Dendritic cell treated with granulocyte-macrophage colony-stimulating factor and Interleukin-4, amounts not matched to agents 40 ng/mL and 50 ng/mL, for 4 days (primary cell): ENCODE measurements at regions not wholly inside any gene's neighbourhood (a gene's known extent, or its start where the extent isn't known, plus 50 kb on each side); places are given as distances from the start of the nearest gene placed in this dataset.

Experiments used
- H3K27ac Mint-ChIP-seq: one replicate; pipeline ENCODE4 v1.8.0; 2022; ENCODE audit warnings: mild to moderate bottlenecking, mixed read lengths
- H3K27me3 Mint-ChIP-seq: one replicate; pipeline ENCODE4 v1.8.0; 2022; ENCODE audit warnings: mild to moderate bottlenecking, mixed read lengths
- H3K36me3 Mint-ChIP-seq: one replicate; pipeline ENCODE4 v1.8.0; 2022; ENCODE audit warnings: low read depth, mixed read lengths
- H3K4me1 Mint-ChIP-seq: one replicate; pipeline ENCODE4 v1.8.0; 2022; ENCODE audit warnings: low read depth, mixed read lengths
- H3K4me3 Mint-ChIP-seq: one replicate; pipeline ENCODE4 v1.8.0; 2022; ENCODE audit warnings: mild to moderate bottlenecking, moderate library complexity, mixed read lengths
- H3K9me3 Mint-ChIP-seq: one replicate; pipeline ENCODE4 v1.8.0; 2022; ENCODE audit warnings: mixed read lengths
- intact Hi-C: fragments of 100-400 bp; cut with micrococcal nuclease; formaldehyde crosslinking; loops from one replicate; pipeline ENCODE4 v1.15.0; 2022

DNA sequence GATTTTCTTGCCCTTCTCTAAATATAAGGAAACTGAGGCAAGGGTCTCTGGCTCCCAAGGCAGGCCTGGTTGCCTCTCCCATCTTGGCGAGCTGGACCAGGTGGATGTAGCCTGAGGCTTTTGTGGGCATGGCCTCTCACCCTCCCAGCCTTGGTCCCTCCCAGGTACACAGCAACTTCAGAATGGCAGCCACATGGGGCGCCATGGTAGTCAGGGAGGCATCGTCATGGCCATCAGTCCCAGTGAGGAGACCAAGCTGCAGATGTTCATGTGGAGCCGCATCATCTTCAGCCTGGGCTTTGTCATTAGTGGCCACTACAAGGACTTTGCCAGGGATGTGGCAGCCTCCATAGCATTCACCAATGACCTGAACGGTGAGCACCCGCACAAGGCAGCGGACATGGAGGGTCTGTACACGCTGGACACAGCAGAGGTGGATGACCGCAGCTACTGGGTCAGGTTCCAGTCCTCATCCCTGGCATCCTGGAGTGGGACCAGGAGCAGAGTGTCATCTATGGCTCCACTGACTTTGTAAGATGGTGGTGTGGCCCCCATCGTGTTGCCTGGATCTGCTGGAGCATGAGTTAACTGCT lies 165.8 kb upstream of the ZNF267 start:
- peaks cover 15% of the 10 kb centered on the region for H3K27me3 Mint-ChIP-seq
- H3K4me1 Mint-ChIP-seq = no peaks in the 10 kb centered on the region
- H3K27ac Mint-ChIP-seq = no peak overlapping the region
- intact Hi-C loops = no loop called here
- H3K9me3 Mint-ChIP-seq = peaks cover 9% of the 10 kb centered on the region
- H3K36me3 Mint-ChIP-seq = no peaks in the 10 kb centered on the region
- no peak overlapping the region for H3K4me3 Mint-ChIP-seq

DNA sequence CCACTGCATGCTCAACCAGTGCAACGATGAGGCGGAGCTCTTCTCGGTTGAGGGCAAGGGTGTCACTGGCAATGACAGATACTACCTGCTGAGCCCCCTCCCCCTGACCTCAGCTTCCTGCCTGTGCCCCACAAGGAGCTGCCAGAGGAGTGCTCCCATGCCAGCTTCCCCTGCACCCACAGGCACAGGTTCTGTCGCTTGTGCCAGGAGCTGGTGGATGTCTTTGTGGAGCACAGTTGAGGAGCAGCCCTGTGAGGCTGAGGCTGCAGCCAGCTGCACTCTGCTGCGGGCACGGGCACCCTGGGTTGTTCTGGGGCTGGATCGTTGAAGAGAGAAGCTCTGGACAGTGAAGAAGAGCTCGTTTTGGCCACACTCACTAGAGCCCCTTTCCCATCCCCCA lies 165.3 kb upstream of the ZNF267 start:
- intact Hi-C loops = no loop called here
- no peaks in the 10 kb centered on the region for H3K4me1 Mint-ChIP-seq
- H3K9me3 Mint-ChIP-seq = peaks cover 9% of the 10 kb centered on the region
- H3K27ac Mint-ChIP-seq = no peak overlapping the region
- peaks cover 5% of the 10 kb centered on the region for H3K36me3 Mint-ChIP-seq
- no peak overlapping the region for H3K4me3 Mint-ChIP-seq
- peaks cover 11% of the 10 kb centered on the region for H3K27me3 Mint-ChIP-seq

DNA sequence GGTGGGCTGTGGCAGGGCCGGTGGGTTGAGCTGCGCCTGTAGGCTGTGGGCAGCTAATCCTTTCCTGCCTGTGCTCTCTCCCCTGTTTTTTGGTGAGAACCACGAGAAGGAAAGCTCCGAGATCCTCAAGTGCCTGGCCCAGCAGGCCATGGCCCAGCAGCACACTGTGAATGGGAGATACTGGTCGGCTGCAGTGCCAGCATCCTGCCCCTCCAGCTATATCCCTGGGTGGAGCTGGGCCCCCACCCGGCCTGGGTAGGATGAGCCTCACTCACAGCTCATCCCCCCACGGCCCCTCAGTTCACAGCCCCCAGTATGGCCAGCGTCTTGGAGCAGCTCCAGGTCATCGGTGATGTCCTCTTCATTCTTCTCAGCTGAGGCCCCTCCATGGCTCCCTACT lies 164.4 kb upstream of the ZNF267 start:
- Mint-ChIP-seq H3K4me1 (peaks cover 2% of the 10 kb centered on the region), H3K4me3 (no peak overlapping the region), H3K27me3 (peaks cover 6% of the 10 kb centered on the region), H3K36me3 (peaks cover 10% of the 10 kb centered on the region), H3K9me3 (peaks cover 11% of the 10 kb centered on the region), H3K27ac (no peak overlapping the region)
- intact Hi-C loops = no loop called here

DNA sequence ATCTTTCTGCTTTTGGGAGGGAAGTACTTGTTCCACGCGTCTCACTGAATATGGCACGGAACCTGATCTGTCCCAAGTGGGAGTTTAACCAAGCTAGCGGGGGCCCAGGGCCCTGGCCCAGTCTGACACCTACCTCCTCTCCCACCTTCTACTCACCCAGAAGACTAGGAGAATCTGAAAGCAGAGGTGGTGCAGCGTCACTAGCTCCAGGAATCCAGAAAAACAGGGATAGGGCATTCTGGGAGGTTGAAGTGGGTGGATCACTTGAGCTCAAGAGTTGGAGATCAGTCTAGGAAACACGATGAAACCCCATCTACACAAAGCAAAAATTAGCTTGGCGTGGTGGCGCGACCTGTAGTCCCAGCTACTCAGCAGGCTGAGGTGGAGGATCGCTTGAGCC lies 163.5 kb upstream of the ZNF267 start:
- peaks cover 19% of the 10 kb centered on the region for H3K36me3 Mint-ChIP-seq
- H3K4me1 Mint-ChIP-seq = peaks cover 12% of the 10 kb centered on the region
- H3K9me3 Mint-ChIP-seq = peaks cover 21% of the 10 kb centered on the region
- H3K27ac Mint-ChIP-seq = no peak overlapping the region
- H3K4me3 Mint-ChIP-seq = no peak overlapping the region
- intact Hi-C loops = no loop called here
- H3K27me3 Mint-ChIP-seq = peaks cover 4% of the 10 kb centered on the region

DNA sequence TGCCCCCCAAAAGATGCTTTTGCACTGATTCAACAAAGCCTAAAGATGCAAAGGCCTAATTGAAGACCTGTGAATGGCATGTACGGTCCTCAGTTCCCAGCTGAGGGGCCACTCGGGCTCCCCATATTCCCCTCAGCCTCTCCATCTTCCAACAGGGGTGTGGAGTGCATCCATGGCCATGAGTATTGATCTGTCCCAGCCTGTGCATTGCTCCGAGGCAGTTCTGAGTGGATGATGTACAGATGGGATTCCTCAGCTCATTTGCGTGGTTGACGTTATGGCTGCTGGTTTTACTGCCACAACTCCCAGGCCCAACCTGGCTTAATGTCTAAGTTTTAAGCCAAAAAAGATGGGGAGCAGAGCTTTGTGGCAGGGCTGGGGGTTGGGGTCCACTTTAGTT lies 162.7 kb upstream of the ZNF267 start:
- H3K27ac Mint-ChIP-seq = no peak overlapping the region
- peaks cover 27% of the 10 kb centered on the region for H3K36me3 Mint-ChIP-seq
- peaks cover 4% of the 10 kb centered on the region for H3K27me3 Mint-ChIP-seq
- H3K4me1 Mint-ChIP-seq = peaks cover 19% of the 10 kb centered on the region
- intact Hi-C loops = no loop called here
- H3K9me3 Mint-ChIP-seq = peaks cover 28% of the 10 kb centered on the region
- H3K4me3 Mint-ChIP-seq = no peak overlapping the region

DNA sequence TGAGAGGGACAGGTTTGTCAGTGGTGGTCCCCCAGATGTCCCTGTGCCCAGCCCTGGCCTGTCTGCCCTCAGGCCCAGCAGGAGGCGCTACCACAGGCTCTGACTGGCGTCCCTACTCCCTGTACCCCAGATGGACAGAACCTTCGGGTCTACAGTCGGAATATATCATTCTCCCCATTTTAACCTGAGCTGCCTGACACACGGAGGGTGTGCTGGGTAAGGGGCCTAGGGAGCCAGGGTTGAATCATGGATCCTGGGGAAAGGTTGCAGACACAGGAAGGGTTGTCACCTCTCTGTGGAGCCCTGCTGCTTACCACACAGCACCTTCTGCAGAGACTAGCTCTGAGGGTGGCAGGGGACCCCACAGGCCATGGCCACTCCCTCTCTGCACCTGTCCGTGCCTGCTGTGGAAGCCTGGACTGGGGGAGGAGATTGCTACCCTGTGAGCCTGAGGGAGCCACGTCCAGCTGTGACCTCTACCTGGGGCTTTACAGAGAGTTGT lies 162.2 kb upstream of the ZNF267 start:
- Mint-ChIP-seq H3K4me1 (peaks cover 24% of the 10 kb centered on the region), H3K27ac (no peak overlapping the region), H3K36me3 (peaks cover 32% of the 10 kb centered on the region), H3K27me3 (peaks cover 4% of the 10 kb centered on the region), H3K4me3 (no peak overlapping the region), H3K9me3 (peaks cover 33% of the 10 kb centered on the region)
- intact Hi-C loops = no loop called here

DNA sequence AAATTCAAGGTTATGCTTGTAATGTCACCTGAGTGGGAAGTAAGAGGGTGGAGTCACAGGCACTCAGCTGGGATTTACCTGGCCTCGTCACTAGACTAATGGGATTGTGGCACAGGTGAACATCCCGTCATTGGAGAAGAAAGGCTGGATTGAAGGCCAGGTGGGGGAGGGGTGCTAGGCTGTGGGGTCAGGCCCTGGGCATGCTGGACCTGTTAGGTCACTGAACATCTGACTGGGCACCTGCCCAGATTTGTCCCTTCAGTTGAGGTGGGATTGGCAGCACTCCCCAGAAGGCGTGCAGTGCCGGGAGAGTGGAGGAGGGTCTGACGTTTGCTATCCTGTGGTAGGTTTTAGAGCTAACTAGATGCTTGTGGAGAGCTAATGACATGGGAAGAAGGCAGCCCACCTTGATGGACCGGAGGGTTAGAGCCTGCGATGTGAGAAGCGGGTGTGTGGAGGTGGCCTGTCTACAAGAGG lies 161.5 kb upstream of the ZNF267 start:
- no peak overlapping the region for H3K4me3 Mint-ChIP-seq
- peaks cover 25% of the 10 kb centered on the region for H3K4me1 Mint-ChIP-seq

DNA sequence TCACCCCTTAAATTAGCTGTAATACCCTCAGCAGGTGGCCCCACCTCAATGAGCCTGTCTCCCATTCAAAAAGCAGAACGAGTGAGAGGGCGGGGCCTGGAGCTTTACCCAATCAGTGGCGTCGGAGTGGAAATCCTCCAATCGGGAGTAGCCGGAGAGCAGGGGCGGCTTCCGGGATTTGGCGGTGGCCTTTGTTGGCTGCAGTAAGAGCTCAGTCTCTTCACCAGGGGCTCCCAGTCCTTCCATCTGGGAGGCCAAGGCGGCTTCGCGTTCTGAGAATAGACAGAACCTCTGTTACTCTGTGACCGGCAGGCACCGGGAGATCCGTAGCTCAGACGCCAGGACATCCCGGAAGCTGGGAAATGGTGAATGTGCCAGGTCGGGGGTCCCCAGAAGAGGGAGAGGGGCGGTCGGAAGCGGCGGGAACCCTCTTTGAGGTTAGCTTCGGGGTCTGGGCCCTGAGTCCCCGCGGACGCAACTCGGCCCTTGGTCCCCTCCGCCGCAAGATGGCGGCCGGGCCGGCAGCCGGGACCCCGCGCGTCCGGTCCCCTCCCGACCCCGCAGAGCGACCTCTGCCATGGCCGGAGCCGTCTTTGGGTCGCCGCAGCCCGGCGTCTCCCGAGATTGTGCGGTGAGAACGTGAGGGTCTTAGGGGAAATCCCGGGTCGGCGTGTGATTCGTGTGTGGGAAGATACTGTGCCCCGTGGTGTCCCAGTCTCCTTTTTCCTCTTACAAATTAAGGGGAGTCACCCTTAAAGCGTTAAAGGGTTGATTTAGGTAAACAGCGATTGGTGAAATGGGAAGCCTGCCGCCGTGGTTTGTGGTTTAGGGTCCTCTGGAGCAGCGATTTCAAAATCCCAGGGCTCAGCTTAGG lies 160.3 kb upstream of the ZNF267 start:
- Mint-ChIP-seq H3K36me3 (peaks cover 50% of the 10 kb centered on the region), H3K9me3 (peaks cover 46% of the 10 kb centered on the region), H3K27ac (peak overlapping the region; percentile 99), H3K4me1 (peaks cover 25% of the 10 kb centered on the region), H3K27me3 (peaks cover 4% of the 10 kb centered on the region), H3K4me3 (peak overlapping the region; percentile 98)
- intact Hi-C loops = no loop called here

More for the DNA sequence above, 161.5 kb upstream of the ZNF267 start:
- Mint-ChIP-seq H3K9me3 (peaks cover 38% of the 10 kb centered on the region), H3K36me3 (peaks cover 38% of the 10 kb centered on the region), H3K27ac (no peak overlapping the region), H3K27me3 (peaks cover 4% of the 10 kb centered on the region)
- intact Hi-C loops = loop anchor here (1.0 kb wide), 1 partner anchor 19 kb away; no protein-coding TSS in a partner anchor

DNA sequence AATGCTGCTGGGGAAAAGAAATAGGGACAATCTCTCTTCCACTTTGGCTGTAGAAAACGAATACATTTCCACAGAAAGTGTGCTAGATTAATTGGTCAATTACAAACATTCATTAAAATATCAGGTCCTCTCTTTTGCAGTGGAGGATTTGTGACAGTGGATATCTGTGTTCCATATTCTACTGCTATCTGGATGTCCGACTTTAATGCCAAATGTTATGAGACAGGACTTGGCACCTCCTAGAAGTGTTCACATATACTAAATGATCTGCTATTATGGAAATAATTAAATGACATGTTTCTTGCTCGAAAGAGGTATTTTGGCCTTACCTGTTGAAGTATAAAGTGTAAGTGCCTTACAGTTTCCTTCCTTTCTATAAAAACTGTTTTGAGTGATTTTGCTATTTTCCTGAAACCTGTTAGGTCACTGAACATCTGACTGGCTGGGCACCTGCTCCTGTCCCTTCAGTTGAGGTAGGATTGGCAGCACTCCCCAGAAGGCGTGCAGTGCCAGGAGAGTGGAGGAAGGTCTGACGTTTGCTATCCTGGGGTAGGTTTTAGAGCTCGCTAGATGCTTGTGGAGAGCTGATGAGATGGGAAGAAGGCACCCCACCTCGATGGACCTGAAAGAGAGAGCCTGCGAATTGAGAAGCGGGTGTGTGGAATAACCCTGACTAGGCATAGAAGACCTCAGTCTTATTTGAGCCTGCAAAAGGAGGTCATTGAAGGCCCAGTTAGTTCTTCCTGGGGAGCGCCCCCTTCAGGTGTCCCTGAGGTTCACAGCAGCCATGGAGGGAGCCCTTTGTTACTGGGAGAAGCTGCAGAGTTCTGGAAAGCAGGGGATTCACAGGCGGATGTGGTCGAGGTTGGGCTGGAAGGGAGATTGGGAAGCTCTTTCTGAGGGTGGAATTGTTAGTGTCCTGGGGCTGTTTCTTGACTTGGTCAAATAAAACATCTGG lies 159.4 kb upstream of the ZNF267 start:
- Mint-ChIP-seq H3K27ac (peak overlapping the region; percentile 99), H3K9me3 (peaks cover 51% of the 10 kb centered on the region), H3K27me3 (peaks cover 4% of the 10 kb centered on the region), H3K4me1 (peaks cover 25% of the 10 kb centered on the region), H3K36me3 (peaks cover 59% of the 10 kb centered on the region), H3K4me3 (peak overlapping the region; percentile 98)
- intact Hi-C loops = no loop called here

DNA sequence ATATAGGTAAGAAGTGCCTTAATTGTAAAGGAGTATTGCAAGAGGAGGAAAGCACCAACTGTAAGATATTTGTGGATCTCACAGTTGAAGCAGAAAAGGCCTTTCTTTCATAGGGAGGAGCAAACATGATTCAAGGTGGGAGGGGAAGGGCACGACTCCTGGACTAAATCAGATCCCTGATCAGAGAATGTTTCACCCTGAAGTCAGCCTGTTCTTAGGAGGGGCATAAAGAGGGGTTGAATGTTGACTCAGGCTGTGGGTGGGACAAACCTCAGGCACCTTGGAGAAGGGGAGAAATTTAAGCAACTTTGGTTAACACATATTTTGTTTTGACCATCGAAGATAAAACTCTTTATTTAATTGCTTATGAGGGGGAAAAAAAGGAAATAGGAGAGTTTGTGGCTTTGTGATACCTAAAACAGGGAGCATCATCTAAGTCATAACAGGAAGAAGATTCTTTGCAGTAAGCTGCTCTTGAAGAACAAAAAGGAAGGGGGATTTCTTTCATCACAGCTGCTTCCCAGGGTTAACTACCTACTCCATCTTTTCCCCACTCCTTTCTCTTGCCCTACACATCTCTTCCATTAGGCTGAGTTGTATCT lies 158.6 kb upstream of the ZNF267 start:
- Mint-ChIP-seq H3K4me1 (peaks cover 25% of the 10 kb centered on the region), H3K27ac (peak overlapping the region; percentile 99), H3K27me3 (peaks cover 4% of the 10 kb centered on the region), H3K4me3 (peak overlapping the region; percentile 4), H3K36me3 (peaks cover 63% of the 10 kb centered on the region), H3K9me3 (peaks cover 58% of the 10 kb centered on the region)
- intact Hi-C loops = no loop called here

DNA sequence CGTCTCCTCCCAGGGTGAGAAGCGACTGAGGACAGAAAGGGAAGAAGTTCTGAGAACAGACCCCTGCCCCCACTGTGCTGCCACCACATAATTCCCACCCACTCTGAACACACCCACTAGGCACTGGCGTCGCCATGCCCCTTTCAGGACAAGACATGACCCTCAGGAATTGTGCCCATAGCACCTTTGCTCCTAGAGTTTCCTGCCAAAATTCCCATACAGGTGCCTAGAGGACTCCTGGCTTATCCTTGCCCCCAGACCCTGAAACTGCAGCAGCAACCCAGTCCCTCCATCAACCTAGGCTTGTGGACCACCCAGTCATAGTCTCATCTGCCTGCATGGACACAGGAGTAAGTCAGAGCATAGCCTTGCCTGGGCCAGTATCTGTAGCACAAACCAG lies 157.7 kb upstream of the ZNF267 start:
- no peak overlapping the region for H3K4me3 Mint-ChIP-seq
- peaks cover 67% of the 10 kb centered on the region for H3K9me3 Mint-ChIP-seq
- H3K27me3 Mint-ChIP-seq = peaks cover 4% of the 10 kb centered on the region
- H3K4me1 Mint-ChIP-seq = peaks cover 25% of the 10 kb centered on the region
- no peak overlapping the region for H3K27ac Mint-ChIP-seq
- intact Hi-C loops = no loop called here
- peaks cover 69% of the 10 kb centered on the region for H3K36me3 Mint-ChIP-seq

DNA sequence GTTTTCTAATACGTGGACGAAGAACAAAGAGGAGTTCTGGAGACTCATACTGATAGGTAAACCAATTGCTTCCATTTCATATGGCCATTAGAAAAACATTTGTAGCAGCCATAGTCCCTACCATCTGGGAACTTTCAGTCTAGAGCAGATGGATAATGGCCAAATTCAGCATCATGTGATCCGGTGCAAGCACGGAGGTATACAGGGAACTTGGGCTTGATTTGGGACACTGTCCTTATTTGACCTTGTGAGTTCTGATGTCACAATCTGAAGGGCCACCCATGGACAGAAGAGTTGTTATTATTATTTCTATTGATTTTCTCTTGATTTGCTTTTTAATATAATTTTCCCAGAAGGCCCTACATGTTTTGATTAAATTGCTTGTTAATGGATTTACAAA lies 154.6 kb upstream of the ZNF267 start:
- Mint-ChIP-seq H3K36me3 (peaks cover 85% of the 10 kb centered on the region), H3K4me1 (peaks cover 36% of the 10 kb centered on the region), H3K4me3 (no peak overlapping the region), H3K9me3 (peaks cover 79% of the 10 kb centered on the region), H3K27ac (no peak overlapping the region), H3K27me3 (no peaks in the 10 kb centered on the region)
- intact Hi-C loops = no loop called here

DNA sequence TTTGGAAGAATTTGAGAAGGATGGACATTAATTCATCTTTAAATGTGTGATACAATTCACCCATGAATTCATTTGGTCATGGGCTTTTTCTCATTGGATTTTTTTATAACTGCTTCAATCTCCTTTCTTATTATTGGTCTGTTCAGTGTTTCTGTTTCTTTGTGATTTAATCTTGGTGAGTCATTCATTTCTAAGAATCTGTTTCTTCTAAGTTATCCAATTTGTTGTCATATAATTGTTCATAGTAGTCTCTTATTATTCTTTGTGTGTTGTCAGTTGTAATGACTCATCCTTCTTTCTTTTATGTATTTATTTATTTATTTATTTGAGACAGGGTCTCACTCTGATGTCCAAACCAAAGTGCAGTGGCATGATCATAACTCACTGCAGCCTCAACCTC lies 146.1 kb upstream of the ZNF267 start:
- intact Hi-C loops = no loop called here
- Mint-ChIP-seq H3K27me3 (no peaks in the 10 kb centered on the region), H3K9me3 (peaks cover 78% of the 10 kb centered on the region), H3K4me1 (peaks cover 9% of the 10 kb centered on the region), H3K27ac (no peak overlapping the region), H3K4me3 (no peak overlapping the region), H3K36me3 (peaks cover 91% of the 10 kb centered on the region)
